Mucosa of descending colon (tissue), 3 donors: ENCODE measurements at regions not wholly inside any gene's neighbourhood (a gene's known extent, or its start where the extent isn't known, plus 50 kb on each side); places are given as distances from the start of the nearest gene placed in this dataset.

Experiments
- ATAC-seq: fragments of 200-7000 bp; cut with Tn5 transposase; one replicate; pipeline ENCODE4 v1.9.1; 2020; ENCODE audit warnings: mild to moderate bottlenecking, moderate library complexity
- DNase-seq, 3 donors: peaks; one replicate each; pipeline ENCODE4 v3.0.0-alpha.2; 2020
- H3K36me3 ChIP-seq: fragments of 200-600 bp; one replicate; pipeline ENCODE4 v1.8.0; 2021; ENCODE audit warnings: low read depth, mild to moderate bottlenecking
- H3K4me1 ChIP-seq: fragments of 200-600 bp; one replicate; pipeline ENCODE4 v1.8.0; 2021; ENCODE audit warnings: low read depth, mild to moderate bottlenecking
- H3K4me3 ChIP-seq: fragments of 200-600 bp; one replicate; pipeline ENCODE4 v1.8.0; 2021; ENCODE audit warnings: mild to moderate bottlenecking
- H3K9me3 ChIP-seq: fragments of 200-600 bp; one replicate; pipeline ENCODE4 v1.8.0; 2021; ENCODE audit warnings: mild to moderate bottlenecking
- intact Hi-C, 2 donors: fragments of 100-400 bp; cut with DNase I in 1 of 2; cut with micrococcal nuclease in 1 of 2; formaldehyde crosslinking; loops; one replicate each; pipeline versions ENCODE4 v1.11.0 to v1.11.1; 2022; cut with DNase I, micrococcal nuclease
- TF ChIP-seq, protein P1 (sequence below): fragments of 200-600 bp; IDR thresholded peaks from one replicate; pipeline ENCODE4 v1.8.0; 2022; ENCODE audit warnings: antibody characterized with exemption, mild to moderate bottlenecking
- donor health status: DM: no; HTN: no; CAD: no; lungs with moderate emphysema.
- donor health status: DM: no; HTN: no; CAD: no.
- donor health status: DM: no; HTN: yes; CAD: no.

DNA sequence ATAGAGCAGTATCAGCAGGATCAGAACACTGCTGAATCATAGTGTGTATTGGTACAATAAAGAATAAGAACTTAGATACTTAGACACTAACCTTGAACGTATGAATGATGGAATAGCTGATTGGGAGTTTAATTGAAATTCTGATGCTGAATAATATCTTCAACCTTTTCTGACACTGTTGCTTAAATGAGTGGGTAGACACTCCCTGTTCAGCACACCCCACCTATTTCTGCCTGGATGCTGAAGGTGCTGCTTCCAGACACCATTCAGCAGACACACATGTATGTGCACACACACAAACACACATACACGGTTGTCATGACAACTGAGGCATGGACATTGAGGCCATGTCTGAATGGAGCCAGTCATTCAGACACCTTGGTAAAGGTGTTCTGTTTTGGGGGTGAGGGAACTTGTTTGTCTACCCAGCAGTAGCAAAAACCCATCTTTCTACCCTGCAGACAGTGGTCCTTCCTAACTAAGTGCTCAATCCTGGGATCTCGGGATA lies 54.3 kb downstream of the TMEM215 start:
- intact Hi-C loops: no loop called here

DNA sequence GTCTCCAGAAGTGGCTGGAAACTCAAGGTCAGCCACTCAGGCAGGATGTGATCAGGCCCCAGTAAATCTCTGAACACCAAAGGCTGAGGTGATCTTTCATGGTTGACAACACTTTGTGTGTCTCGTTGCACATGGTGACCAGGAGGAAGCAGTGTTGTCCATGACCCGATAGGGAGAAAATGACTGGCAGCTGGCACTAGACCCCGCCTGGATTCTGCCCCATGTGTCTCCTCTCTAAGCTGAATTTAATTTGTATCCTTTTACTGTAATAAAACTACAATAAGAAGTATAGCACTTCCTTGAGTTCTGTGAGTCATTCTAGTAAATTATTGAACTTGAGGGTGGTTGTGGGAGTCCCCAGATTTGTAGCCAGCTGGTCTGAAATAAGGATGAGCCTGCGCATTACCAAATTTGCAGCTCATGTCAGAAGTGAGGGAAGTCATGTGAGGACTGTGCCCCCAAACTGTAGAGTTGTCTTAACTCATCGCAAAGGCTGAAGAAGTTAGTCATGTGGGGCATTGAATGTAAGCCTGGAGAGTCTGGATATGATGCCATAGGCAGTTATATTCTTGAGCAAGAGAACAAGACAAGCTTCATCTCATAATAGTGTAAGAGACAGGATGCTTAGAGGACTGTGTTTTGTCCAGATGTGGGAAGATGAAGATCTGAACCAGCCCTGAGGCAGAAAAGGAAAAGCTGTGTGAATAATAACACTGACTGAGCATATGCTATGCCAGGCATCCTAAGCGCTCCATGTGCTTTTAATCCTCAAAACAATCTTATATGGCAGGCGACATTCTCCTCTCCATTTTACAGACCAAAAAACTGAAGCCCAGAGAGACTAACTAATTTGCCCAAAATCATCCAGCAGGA lies 55.9 kb downstream of the TMEM215 start:
- Histone ChIP-seq H3K4me3 (no peak overlapping the region), H3K9me3 (no peaks in the 10 kb centered on the region), H3K4me1 (no peaks in the 10 kb centered on the region), H3K36me3 (no peaks in the 10 kb centered on the region)
- intact Hi-C loops: no loop called here
- DNase-seq (peak in 2 of 3 donors; percentile 15 to 33), ATAC-seq (peak; percentile 92)
- TF ChIP-seq, protein P1, sequence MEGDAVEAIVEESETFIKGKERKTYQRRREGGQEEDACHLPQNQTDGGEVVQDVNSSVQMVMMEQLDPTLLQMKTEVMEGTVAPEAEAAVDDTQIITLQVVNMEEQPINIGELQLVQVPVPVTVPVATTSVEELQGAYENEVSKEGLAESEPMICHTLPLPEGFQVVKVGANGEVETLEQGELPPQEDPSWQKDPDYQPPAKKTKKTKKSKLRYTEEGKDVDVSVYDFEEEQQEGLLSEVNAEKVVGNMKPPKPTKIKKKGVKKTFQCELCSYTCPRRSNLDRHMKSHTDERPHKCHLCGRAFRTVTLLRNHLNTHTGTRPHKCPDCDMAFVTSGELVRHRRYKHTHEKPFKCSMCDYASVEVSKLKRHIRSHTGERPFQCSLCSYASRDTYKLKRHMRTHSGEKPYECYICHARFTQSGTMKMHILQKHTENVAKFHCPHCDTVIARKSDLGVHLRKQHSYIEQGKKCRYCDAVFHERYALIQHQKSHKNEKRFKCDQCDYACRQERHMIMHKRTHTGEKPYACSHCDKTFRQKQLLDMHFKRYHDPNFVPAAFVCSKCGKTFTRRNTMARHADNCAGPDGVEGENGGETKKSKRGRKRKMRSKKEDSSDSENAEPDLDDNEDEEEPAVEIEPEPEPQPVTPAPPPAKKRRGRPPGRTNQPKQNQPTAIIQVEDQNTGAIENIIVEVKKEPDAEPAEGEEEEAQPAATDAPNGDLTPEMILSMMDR: no peak

More for the DNA sequence above, 54.3 kb downstream of the TMEM215 start:
- H3K36me3 ChIP-seq: no peaks in the 10 kb centered on the region
- TF ChIP-seq, protein P1: no peak
- no peak overlapping the region for H3K4me3 ChIP-seq
- ATAC-seq: no peak
- H3K4me1 ChIP-seq: no peaks in the 10 kb centered on the region
- no peak for DNase-seq
- H3K9me3 ChIP-seq: no peaks in the 10 kb centered on the region

DNA sequence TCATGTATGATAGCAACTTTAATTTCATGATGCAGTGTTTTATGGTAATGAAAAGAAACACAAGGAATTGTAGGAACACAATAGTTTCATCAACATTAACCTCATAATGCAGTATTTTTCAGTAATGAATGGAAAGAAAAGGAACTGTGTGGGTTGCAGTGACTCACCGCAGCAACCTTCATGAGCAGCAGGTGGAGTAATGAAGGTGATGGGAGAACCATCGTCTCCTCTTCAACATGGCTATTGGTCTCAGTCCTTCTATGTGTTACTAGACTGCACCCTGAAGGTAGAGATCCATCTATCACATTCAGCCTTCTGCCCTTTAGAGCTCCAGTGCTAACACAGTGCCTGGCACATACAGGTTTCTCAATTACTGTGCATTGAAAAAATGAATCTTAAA lies 58.0 kb downstream of the TMEM215 start:
- ATAC-seq: no peak
- no peaks in the 10 kb centered on the region for H3K9me3 ChIP-seq
- no peaks in the 10 kb centered on the region for H3K36me3 ChIP-seq
- no peaks in the 10 kb centered on the region for H3K4me1 ChIP-seq
- TF ChIP-seq, protein P1: no peak
- intact Hi-C loops: no loop called here
- H3K4me3 ChIP-seq: no peak overlapping the region
- no peak for DNase-seq

DNA sequence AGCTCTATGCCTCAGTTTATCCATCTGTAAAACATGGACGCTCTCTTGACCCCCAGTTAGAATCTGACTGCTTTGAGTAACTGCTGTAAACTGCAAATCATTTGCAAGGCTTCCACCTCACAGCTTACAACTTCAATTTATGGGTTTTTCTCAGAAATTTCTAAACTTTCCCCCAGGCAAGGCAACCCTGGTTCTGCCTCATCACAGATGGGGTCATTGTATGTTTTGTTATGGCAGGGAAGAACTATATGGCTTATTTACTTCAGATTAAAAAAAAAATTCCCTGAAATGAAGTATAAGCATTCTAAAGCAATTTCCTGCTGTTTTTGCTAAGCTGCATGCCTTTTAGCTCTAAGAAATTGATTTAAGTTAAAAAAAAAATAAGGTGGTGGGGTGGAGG lies 60.0 kb downstream of the TMEM215 start:
- Histone ChIP-seq H3K4me1 (no peaks in the 10 kb centered on the region), H3K36me3 (no peaks in the 10 kb centered on the region), H3K9me3 (no peaks in the 10 kb centered on the region), H3K4me3 (no peak overlapping the region)
- no peak for ATAC-seq
- DNase-seq: no peak
- TF ChIP-seq, protein P1: no peak
- intact Hi-C loops: no loop called here

DNA sequence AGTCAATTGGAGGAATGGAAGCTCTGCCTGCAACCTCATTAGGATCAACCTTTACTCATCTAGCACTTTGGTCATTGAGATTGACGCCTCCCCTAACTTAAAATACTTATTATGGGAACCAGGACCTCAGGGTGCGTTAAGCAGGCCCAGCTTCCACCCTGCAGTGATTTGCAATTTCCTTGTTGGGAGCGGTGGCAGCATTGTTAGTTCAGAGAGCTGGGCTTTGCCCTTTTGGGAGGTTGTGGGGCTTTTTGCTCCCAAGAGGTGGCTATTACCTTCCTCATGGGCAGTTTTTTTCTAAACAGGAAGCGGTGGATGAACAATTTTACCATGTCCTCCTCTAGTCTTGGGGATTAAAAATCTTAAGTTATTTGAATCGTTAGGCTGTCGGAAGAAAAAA lies 60.9 kb downstream of the TMEM215 start:
- ATAC-seq: no peak
- Histone ChIP-seq H3K9me3 (no peaks in the 10 kb centered on the region), H3K4me1 (no peaks in the 10 kb centered on the region), H3K4me3 (no peak overlapping the region), H3K36me3 (no peaks in the 10 kb centered on the region)
- DNase-seq: no peak
- TF ChIP-seq, protein P1: no peak
- intact Hi-C loops: no loop called here
